ENCODE measurements at regions not wholly inside any gene's neighbourhood (a gene's known extent, or its start where the extent isn't known, plus 50 kb on each side); places are given as distances from the start of the nearest gene placed in this dataset.
A peak's percentile ranks its signal among the peaks of the same experiment; 100 is the strongest.

GRCh38 chr1:36729289-36729688, 246.6 kb upstream of the CSF3R start:
- Mint-ChIP-seq H3K4me3 (no peak overlapping the region), H3K27ac (no peak overlapping the region), H3K36me3 (no peaks in the 10 kb centered on the region), H3K27me3 (peaks cover 43% of the 10 kb centered on the region), H3K4me1 (ENCODE audit: unreplicated experiment) (no peaks in the 10 kb centered on the region), H3K9me3 (peaks cover 4% of the 10 kb centered on the region)
- no peak for TF ChIP-seq CTCF (conservative IDR thresholded peaks at IDR 0.05)
- peak; percentile 43 for DNase-seq (ENCODE audit: extremely low spot score, unreplicated experiment)

- Mint-ChIP-seq H3K4me3 (peak overlapping the region; percentile 17), H3K9me3 (peaks cover 4% of the 10 kb centered on the region), H3K36me3 (no peaks in the 10 kb centered on the region), H3K4me1 (ENCODE audit: unreplicated experiment) (no peaks in the 10 kb centered on the region), H3K27ac (no peak overlapping the region), H3K27me3 (peaks cover 44% of the 10 kb centered on the region)
- peak; percentile 47 for DNase-seq (ENCODE audit: extremely low spot score, unreplicated experiment)
- no peak for TF ChIP-seq CTCF (conservative IDR thresholded peaks at IDR 0.05)
These were observed 246.1 kb upstream of the CSF3R start for GRCh38 chr1:36728846-36729245.

- Mint-ChIP-seq H3K4me1 (ENCODE audit: unreplicated experiment) (no peaks in the 10 kb centered on the region), H3K9me3 (peaks cover 4% of the 10 kb centered on the region), H3K27me3 (peaks cover 47% of the 10 kb centered on the region), H3K36me3 (no peaks in the 10 kb centered on the region), H3K4me3 (no peak overlapping the region), H3K27ac (peak overlapping the region; percentile 75)
- DNase-seq (ENCODE audit: extremely low spot score, unreplicated experiment) = peak; percentile 57
- no peak for TF ChIP-seq CTCF (conservative IDR thresholded peaks at IDR 0.05)
These were observed 245.3 kb upstream of the CSF3R start for GRCh38 chr1:36728051-36728450.

GRCh38 chr1:36725151-36725550, 242.4 kb upstream of the CSF3R start:
- DNase-seq (ENCODE audit: extremely low spot score, unreplicated experiment) = peak; percentile 6
- Mint-ChIP-seq H3K36me3 (no peaks in the 10 kb centered on the region), H3K4me3 (no peak overlapping the region), H3K9me3 (peaks cover 4% of the 10 kb centered on the region), H3K4me1 (ENCODE audit: unreplicated experiment) (no peaks in the 10 kb centered on the region), H3K27me3 (peaks cover 54% of the 10 kb centered on the region), H3K27ac (no peak overlapping the region)
- no peak for TF ChIP-seq CTCF (conservative IDR thresholded peaks at IDR 0.05)

GRCh38 chr1:36723813-36724212, 241.1 kb upstream of the CSF3R start:
- Mint-ChIP-seq H3K4me1 (ENCODE audit: unreplicated experiment) (no peaks in the 10 kb centered on the region), H3K27ac (no peak overlapping the region), H3K9me3 (peaks cover 4% of the 10 kb centered on the region), H3K36me3 (no peaks in the 10 kb centered on the region), H3K27me3 (peaks cover 47% of the 10 kb centered on the region), H3K4me3 (no peak overlapping the region)
- TF ChIP-seq CTCF (conservative IDR thresholded peaks at IDR 0.05) = no peak
- no peak for DNase-seq (ENCODE audit: extremely low spot score, unreplicated experiment)

GRCh38 chr1:36722871-36723270, 240.2 kb upstream of the CSF3R start:
- peaks cover under 1% of the 10 kb centered on the region for H3K9me3 Mint-ChIP-seq
- TF ChIP-seq CTCF (conservative IDR thresholded peaks at IDR 0.05) = no peak

More at GRCh38 chr1:36722871-36723270, 240.2 kb upstream of the CSF3R start:
- peaks cover 47% of the 10 kb centered on the region for H3K27me3 Mint-ChIP-seq
- H3K4me3 Mint-ChIP-seq = no peak overlapping the region
- H3K36me3 Mint-ChIP-seq = no peaks in the 10 kb centered on the region
- H3K27ac Mint-ChIP-seq = no peak overlapping the region
- DNase-seq (ENCODE audit: extremely low spot score, unreplicated experiment) = no peak
- H3K4me1 Mint-ChIP-seq (ENCODE audit: unreplicated experiment) = no peaks in the 10 kb centered on the region

Data from type B pancreatic cell (in vitro differentiated cells).